Panc1 (cell line): ENCODE measurements at regions not wholly inside any gene's neighbourhood (a gene's known extent, or its start where the extent isn't known, plus 50 kb on each side); places are given as distances from the start of the nearest gene placed in this dataset.

Experiments used
- POLR2AphosphoS5 ChIP-seq: IDR thresholded peaks from 2 replicates; pipeline ENCODE4 v1.6.1; 2012; ENCODE audit warnings: mild to moderate bottlenecking, low read depth, low read length, moderate library complexity
- TCF7L2 ChIP-seq: IDR thresholded peaks from 2 replicates; pipeline ENCODE4 v1.6.1; 2011; ENCODE audit warnings: mild to moderate bottlenecking, low read depth, low read length, inconsistent platforms
- TF ChIP-seq, protein P1 (sequence below): fragments of 450-650 bp; IDR thresholded peaks from 2 replicates; pipeline ENCODE4 v1.5.1; 2017; ENCODE audit warnings: mild to moderate bottlenecking

DNA sequence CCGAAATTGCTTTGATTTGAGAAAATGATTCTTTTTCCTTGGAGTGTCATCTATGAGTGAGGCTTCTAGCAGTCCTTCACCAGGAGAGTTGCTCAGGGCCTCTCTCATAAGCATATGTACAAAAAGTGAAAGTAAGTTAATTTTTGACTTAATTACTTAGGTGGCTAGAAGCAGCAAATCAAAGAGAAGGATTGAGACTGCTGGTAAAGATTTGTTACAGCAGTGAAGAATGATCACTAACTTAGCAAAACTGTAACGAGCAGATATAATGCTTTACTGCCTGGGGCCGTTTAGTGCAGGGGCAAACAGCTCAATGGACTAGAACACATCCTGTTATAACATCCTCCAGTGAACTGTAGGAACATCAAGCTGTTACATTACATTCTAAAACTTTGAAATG lies 167.8 kb upstream of the RIPOR2 start:
- TF ChIP-seq, protein P1, sequence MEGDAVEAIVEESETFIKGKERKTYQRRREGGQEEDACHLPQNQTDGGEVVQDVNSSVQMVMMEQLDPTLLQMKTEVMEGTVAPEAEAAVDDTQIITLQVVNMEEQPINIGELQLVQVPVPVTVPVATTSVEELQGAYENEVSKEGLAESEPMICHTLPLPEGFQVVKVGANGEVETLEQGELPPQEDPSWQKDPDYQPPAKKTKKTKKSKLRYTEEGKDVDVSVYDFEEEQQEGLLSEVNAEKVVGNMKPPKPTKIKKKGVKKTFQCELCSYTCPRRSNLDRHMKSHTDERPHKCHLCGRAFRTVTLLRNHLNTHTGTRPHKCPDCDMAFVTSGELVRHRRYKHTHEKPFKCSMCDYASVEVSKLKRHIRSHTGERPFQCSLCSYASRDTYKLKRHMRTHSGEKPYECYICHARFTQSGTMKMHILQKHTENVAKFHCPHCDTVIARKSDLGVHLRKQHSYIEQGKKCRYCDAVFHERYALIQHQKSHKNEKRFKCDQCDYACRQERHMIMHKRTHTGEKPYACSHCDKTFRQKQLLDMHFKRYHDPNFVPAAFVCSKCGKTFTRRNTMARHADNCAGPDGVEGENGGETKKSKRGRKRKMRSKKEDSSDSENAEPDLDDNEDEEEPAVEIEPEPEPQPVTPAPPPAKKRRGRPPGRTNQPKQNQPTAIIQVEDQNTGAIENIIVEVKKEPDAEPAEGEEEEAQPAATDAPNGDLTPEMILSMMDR = no peak
- TF ChIP-seq TCF7L2 (no peak), POLR2AphosphoS5 (no peak)
